GM18861 (cell line): ENCODE measurements at regions not wholly inside any gene's neighbourhood (a gene's known extent, or its start where the extent isn't known, plus 50 kb on each side); places are given as distances from the start of the nearest gene placed in this dataset.

Experiments used
- ATAC-seq: cut with Tn5 transposase; IDR thresholded peaks from one replicate; pipeline ENCODE4 v1.9.1; 2021; ENCODE audit not compliant: unreplicated experiment

DNA sequence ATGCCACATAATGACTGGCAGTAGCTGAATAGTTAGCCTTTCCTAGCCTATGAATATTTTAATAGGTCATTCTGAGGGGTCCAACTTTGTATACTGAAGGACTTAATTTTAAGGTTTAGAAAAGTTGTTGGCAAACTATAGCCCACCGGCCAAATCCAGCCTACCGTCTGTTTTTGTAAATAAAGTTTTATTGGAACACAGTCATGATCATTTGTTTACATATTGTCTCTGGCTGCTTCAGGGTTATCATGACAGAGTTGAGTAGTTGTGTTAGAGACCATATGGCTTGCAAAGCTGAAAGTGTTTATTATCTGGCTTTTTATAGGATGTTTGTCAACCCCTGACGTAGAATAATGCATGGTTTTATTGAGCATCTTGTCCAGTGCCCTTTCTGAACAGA lies 73.4 kb downstream of the NTMT2 start:
- ATAC-seq: no peak

DNA sequence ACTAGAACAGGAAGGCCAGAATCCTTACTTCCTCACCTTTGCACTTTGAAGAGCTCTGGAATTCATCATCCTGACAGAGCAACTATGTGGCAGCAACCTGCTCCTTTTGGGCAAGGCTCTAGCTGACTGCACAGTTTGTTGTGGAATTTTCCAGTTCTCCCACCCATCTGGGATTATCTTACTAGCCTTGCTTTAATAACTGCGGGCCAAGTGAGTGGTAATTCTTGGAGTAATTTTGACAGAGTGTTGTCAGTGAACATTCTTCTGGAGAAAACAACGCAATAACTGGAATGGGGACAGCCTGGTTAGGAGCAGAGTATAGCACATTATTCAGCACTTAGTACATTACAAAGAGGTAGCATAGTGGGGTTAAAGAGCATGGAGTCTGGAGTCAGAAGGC lies 75.3 kb downstream of the NTMT2 start:
- no peak for ATAC-seq

DNA sequence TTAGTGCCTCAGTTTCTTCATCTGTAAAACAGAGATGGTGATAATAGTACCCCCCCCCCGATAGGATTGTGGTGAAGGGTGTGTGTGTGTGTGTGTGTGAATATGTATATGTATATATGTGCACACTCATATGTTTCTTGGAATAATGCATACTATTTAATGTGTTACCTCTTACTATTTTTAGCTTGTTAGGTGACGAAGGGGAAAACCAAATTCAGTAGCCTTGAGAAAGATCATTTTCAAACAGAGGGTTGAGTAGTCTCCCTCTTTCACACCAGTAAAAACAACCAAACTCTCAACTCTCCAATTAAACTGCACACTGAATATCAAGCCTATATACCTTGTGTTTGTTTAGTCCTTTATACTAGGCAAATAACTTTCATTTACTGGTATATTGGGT lies 75.7 kb downstream of the NTMT2 start:
- ATAC-seq: no peak

DNA sequence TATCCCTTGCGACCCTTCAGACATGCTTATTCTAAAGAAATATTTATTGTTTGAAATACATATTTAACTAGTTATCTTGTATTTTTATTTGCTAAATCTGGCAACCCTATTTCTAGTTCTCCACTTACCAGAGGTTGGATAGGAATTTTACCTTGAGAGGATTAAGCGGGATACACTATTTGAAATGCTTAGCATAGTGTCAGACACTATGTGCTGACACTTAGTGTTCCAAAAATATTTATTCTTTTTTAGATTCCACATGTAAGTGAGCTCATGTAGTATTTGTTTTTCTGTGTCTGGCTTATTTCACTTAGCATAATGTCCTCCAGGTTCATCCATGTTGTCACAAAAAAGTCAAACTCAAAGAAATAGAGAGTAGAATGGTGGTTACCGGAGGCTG lies 78.7 kb downstream of the NTMT2 start:
- ATAC-seq: no peak

DNA sequence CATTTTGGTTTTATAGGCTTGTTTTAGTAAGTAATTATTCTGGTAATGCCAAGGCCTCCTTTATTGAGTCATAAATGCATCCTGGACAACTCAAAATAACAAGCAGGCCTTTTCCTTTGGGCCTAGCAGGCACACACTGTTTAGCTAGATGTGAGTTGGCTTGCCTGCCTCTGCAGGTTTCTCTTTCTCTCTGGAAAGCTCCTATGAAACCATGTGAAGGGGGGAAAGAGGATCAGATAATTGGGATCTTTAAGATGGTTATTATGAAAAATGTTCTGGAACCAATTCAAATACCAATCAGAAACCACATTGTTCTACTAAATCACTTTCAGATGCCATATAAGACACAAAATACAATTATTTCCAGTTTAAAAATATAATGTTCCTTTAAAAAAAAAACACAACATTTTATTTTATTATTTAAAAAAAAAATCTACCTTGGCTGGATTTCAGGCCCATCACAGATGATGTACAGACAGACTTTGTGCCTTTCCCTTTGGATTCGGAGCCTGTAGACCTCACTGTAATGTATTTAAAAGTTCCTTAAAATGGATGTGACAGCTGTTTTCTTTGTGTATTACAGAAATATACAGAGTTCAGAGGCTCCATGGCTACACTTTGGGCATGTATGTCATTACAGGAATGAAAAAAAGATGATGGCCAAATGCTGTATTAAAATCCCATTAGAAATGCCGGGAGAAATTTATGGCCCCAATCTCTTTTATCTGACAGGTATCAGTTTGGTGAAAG lies 80.2 kb downstream of the NTMT2 start:
- no peak for ATAC-seq

DNA sequence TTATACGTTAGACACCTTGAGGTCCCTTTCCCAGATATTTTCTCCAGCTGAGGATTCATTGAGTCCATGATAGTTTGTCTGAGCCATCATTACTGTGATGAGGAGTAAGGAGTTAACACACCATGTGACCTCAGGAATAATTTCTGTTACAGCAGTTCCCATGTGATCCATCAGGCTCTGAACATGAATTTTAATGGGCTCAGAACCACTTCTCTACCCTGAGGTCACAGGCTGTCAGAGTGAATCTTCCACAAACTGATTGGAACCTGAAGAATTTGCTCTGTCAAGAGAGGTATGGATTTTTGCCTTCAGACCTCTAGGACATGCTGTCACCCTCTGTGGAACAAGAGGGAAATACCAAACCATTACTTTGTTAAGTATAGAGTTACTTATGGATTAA lies 81.0 kb downstream of the NTMT2 start:
- ATAC-seq: no peak

DNA sequence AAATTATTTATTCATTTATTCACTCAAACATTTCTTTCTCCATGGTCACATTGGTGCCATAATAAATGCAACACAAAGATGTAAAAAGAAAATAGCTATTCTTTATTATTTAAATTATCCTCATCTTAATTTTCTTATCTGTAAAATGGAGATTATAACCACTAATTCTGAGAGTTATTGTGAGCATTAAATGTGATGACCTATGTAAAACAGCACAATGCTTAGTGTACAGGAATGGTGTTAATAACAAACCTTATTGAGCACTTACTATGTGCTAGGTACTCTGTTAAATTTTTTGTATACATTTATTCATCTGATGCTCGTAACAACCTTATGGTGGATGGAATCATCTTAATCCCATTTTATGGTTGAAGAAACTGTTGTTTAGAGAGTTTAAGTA lies 84.6 kb downstream of the NTMT2 start:
- no peak for ATAC-seq

DNA sequence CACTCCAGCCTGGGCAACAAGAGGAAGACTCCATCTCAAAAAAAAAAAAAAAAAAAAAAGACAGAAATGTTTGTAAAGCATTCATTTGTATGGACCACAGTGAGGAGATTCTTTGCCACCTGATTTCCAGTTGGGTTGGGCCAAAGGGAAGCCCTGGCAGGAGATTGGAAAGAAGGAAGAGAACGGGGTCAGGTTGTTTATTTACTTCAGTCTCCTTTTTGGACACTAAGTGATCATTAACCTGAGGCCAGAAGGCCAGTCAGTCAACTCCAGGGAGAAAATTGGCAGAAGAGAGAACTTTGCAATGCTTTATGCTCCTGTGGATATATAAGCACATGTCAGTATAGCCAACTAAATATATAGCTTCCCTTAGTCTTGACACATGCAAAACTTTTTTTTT lies 85.9 kb downstream of the NTMT2 start:
- no peak for ATAC-seq

DNA sequence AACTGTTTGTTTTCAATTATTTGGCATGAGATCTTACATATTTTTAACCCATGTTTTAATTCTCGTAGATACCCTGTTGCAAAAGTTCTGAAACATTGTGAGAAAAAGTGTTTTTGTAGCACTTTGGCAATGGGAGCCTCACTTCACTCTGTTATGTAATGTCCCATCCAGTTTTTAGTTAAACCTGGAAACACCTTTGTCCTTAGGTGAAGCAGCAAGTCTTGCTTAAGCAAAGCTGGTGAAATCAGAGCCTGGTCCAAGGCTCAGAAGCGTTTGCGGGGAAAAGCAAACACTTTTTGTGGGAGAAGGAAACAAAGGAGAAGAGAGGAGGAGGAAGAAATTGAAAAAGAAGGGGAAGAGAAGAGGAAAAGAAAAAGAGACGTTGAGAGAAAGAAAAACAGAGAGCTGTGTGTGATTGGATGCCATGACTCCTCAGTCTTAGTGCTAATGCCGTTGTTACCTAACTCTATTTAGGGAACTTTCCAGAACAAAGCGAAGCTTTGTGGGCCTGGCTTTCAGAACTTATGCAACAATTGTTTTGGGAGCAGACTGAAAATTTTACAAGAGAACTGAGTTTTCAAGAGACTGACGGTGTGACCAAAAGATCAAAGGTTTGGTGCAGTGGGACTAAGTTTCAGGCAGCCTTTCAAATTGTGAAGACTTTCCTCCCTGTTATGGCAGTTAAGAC lies 93.1 kb downstream of the NTMT2 start:
- ATAC-seq: no peak

DNA sequence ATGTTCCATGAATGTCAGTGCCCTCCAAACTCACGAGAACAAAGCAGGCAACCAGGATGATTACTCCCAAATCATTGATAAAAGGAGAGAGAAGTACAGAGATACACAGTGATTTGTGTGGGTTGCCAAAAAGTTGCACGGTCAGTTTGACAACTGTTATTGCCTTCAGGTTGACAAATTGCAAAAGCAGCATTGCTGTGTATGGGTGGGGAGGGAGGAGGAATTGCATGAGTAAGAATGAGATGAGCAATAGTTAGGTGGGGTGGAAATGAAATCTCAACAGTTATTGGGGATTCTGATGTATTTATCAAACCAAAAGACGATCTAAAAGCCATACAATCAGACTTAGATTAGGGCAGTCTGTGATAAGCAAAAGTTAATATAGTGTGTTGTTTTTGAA lies 93.7 kb downstream of the NTMT2 start:
- no peak for ATAC-seq

DNA sequence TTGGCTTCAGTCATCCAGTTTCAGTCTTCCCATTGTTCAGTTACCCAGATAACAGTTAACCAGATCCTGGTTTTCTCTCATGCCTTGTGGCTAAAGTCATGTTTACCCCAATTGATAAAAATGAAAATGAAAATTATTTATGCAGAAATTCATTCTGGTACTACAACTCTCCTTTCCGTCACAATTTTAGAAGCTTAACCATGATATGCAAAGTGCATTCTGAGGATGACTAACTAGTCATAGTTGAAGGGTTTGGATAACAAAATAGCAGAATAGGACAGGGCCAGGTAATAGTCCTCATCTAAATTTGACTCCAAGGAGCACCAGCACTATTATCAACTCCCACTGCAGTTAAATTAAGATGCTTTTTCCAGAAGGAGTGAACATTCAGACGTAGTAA lies 94.7 kb downstream of the NTMT2 start:
- peak; percentile 97 for ATAC-seq

DNA sequence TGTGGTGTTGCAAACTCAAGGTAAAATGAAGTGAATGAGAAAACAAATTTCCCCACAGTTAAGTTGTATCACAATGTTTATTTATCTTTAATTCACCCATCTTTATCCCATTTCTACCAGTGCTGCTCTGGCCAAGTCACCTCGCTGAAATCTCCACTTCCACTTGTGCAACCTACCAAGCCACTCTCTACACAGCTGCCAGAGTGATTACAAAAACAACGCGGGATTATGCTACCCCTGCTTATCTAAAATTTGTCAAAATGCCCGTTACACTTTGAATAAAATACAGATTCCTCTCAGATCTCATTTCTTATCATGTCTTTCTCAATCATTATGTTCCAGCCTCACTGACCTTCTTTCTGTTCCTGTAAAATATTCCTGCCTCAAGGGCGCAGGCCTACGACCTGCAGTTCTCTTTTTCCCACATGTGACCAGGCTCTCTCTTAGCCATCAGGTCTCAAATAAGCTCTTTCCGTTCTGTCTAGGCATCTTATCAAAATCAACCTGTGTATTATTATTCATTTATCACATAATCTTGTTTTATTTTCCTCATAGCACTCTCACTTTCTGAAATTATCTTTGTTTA lies 95.6 kb downstream of the NTMT2 start:
- no peak for ATAC-seq

DNA sequence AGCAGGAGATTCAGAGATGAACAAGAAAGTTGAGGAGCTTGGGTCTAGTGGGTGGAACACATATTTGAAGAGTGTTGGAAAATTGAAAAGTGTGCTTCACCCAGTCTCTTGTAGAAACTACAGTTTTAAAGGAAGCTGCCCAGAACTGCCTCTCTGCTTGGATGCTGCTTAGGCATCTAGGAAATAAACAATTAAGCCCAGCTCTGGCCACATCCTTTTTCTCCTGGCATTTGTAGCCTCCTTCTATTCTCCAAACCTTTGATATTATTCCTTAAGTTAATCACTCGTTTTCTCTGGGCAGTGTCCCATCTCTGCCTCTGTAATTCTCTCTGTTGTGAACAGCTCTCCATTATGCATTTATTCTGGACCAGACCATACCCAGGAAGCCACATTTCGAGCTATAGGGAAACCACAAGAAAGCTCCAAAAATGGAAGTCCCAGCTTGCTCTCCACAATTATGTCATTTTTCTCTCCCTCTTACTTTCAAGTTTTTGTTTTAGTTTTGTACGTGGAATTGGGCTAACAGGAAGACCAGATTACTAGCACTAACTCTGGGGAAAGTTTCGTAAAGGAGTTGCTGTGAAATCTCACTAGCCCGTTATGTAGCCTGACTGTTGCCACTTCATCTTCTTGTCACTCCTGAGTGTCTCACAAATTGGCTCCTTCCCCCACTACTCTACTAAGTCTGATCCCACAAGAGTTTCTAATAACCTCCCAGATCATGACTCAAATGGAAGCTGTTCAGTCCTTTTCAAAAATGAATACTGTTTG lies 102.2 kb downstream of the NTMT2 start:
- no peak for ATAC-seq

DNA sequence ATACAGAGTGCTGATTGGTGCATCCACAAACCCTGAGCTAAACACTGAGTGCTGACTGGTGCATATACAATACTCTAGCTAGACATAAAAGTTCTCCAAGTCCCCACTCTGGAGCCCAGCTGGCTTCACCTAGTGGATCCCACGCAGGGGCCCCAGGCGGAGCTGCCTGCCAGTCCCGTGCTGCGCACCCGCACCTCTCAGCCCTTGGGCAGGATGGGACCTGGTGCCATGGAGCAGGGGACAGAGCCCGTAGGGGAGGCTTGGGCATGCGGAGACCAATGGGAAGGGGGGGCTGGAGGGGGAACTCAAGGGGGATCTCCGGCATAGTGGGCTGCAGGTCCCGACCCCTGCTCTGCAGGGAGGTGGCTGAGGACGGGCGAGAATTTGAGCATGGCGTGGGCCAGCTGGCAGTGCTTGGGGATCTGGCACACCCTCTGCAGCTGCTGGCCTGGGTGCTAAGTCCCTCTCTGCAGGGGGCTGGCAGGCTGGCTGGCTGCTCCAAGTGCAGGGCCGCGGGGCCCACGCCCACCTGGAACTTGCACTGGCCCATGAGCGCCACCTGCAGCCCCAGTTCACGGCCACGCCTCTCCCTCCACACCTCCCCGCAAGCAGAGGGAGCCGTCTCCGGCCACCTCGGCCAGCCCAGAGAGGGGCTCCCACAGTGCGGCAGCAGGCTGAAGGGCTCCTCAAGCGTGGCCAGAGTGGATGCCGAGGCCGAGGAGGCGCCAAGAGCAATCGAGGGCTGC lies 104.9 kb downstream of the NTMT2 start:
- ATAC-seq: no peak

DNA sequence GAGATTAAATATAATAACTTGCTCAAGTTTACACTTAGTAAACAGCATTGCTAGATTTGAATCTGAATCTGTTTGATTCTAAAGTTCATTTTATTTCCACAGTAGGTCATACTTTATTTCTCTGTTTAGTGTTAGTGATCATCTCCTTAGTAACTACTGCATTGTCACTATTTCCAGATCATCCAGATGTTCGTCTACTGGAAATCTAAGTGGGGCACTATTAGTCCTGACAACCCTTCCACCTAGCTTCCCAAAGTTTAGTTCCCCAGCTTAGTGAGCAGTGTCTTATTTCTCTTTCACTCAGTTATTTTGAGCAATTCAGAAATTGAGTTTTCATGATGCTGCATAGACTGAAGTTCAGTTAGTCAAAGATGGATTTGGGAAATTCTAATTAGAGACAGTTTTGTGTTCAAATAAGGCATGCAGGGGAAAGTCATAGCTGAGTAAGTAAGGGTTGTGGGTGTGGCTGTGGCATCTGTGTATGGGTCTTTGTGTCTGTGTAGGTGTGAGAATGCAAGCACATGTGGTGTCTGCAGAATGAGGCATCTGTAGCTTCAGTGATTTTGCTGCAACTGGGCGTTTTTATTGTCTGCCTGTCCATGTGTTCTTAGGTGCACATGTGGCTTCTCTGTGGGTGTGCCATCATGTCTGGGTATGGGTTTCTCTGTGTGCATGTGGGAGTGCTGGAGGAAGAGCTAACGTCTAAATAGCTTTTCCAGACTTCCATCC lies 107.3 kb downstream of the NTMT2 start:
- ATAC-seq: no peak

DNA sequence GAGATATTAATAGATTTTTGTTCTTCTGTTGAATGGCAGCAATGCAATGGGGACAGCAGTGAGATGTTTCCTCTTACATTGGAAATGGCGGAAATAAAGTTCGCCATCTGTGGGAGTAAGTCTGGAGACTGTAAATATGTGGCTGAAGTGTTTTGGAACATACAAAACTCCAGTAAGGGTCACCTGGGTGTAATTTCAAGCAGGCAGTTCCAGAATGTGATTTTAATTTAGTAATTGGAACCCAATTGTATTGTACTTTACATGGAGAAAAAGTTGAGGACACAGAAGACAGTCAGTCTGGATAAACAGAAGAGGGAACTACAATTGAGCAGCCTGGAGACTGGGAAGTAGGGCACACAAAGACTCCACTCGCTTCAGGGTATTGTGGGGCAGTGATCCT lies 108.6 kb downstream of the NTMT2 start:
- no peak for ATAC-seq

DNA sequence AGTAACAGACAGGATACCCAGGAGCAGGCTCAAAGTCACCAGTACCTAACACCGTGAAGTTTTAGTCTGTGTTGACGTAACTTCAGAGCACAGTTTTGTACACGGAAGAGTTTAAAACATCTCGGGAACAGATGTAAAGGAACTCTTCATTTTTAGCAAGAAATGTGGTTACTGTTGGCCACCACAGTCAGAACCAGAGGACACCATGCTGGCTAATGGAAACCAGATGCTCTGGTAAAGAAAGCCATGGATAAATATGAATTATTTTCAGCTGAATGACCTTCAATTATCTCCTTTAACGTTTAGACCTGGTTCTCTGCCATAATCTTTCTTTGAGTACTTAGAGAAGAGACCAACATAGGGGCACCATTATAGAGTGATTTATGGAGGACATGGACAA lies 115.9 kb downstream of the NTMT2 start:
- no peak for ATAC-seq

DNA sequence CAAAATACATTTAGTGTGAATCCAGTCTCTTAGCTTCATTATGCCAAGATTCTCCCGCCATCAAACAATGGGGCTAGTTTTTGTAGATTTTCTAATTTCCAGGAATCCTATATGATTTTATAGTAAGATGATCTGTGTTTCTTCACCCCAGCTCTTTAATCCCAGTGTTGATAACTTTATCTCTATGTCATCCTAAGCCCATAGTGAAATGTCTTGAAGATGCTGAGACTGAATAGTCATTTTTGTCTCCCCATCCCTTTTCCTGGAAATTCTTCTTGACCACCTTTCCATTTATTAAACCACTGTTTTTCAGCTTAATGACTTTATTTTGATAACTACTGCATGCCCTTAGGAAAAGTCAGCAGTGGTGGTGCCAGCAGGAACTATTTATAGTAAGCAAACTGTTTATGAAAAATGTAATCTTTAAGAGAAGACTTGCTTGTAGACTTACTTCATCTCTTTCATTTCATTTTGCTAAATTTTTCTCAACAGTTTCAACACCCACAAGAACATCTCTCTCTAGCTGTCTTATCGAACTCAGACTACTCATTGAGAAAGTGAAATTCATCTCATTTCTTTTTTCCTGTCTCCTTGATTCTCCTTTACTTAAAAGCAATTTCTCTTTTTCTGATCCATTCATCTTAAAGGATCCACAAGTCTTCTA lies 116.6 kb downstream of the NTMT2 start:
- no peak for ATAC-seq

DNA sequence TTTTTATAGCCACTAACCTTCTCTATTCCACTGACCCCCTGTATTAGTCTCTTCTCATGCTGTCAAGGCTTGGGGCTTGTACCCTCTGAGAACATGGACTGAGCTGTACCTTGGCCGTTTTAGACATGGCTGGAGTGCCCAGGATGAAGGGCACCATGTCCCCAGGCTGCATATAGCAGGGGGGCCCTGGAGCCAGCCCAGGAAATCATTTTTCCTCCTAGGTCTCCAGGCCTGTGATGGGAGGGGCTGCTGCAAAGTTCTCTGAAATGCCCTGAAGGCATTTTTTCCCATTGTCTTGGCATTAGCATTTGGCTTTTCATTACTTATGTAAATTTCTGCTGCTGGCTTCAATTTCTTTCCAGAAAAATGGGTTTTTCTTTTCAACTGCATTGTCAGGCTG lies 119.5 kb downstream of the NTMT2 start:
- no peak for ATAC-seq

DNA sequence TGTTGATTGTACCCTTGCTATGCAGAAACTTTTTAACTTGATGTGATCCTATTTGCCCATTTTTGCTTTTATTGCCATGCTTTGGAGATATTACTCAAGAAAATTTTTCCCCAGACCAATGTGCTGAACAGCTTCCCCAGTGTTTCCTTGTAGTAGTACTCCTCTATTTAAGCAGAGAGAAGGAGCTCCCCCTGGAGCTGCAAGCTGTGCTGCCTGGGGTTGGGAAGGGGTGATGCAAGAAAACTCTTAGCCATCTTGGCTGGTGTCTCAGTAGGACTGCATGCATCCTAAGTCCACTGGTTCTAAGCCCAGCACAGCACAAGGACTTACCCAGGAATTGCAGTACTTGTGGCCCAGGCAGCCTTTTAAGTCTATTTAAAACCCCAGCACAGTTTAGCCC lies 121.6 kb downstream of the NTMT2 start:
- no peak for ATAC-seq
